ENCODE measurements at regions not wholly inside any gene's neighbourhood (a gene's known extent, or its start where the extent isn't known, plus 50 kb on each side); places are given as distances from the start of the nearest gene placed in this dataset.
"Not testable (repeated sequence)": the region's sequence is repeated elsewhere in the genome, so short reads cannot be mapped to it uniquely, and the experiment has no call there.

DNA sequence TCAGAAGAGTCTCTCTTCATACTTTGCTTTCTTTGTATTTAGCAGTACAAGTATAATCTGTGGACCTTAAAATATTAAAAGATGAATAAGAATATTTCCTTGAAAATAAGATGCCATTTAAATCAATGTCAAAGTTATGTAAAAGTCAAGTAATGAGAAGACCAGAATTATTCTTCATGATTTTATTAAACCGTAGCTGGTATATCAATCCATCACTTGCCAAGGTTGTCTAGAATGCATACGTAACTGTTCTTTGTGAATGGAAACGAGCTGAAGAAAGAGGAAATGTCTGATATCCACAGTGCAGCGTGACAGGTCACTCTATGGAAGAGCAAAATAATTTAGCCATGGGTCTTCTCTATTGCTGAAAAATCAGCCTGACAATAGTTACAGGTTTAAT, 488.7 kb upstream of the CCNG1 start:
- no peak for DNase-seq (ENCODE audit: low read depth)
- no peak overlapping the region for H3K4me3 ChIP-seq (ENCODE audit: control insufficient read depth, low read depth, low read length)
- no peak for TF ChIP-seq CTCF (IDR thresholded peaks at IDR 0.05; ENCODE audit: control insufficient read depth, insufficient read depth, low read depth, low read length, missing control alignments)

DNA sequence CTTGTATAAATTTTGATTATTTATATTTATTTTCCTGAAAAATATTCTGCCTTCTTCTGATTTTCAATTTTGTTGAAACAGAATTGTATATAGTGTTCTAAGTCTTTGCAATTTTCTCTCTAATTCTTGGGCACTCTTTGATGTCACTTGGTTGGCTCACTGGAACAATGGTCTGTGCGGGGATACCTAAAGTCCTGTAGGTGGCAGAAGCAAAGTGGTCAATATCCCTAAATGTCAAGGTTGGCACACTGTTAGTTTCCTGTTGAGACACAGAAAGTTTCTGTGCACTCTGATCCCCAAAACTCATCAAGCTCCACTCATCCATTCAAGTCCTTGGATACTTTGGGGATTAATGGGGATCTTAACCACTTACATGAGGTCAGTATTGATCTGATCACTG, 480.8 kb upstream of the CCNG1 start:
- no peak for DNase-seq (ENCODE audit: low read depth)
- TF ChIP-seq CTCF (IDR thresholded peaks at IDR 0.05; ENCODE audit: control insufficient read depth, insufficient read depth, low read depth, low read length, missing control alignments), result no peak
- no peak overlapping the region for H3K4me3 ChIP-seq (ENCODE audit: control insufficient read depth, low read depth, low read length)

DNA sequence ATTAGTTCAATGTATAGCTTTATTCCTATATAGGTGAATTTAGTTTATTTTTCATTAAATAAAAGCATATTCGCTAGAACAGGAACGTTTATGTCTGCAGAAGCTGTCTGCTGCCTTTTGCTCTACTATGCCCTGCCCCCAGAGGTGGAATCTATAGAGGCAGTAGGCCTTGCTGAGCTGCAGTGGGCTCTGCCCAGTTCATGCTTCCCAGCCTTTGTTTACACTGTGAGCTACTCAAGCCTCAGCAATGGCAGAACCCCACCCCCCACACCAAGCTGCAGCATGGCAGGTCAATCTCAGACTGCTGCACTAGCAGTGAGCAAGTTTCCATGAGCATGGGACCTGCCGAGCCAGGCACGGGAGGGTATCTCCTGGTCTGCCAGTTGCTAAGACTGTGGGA, 473.3 kb upstream of the CCNG1 start:
- not testable (repeated sequence) for DNase-seq (ENCODE audit: low read depth); H3K4me3 ChIP-seq (ENCODE audit: control insufficient read depth, low read depth, low read length)

DNA sequence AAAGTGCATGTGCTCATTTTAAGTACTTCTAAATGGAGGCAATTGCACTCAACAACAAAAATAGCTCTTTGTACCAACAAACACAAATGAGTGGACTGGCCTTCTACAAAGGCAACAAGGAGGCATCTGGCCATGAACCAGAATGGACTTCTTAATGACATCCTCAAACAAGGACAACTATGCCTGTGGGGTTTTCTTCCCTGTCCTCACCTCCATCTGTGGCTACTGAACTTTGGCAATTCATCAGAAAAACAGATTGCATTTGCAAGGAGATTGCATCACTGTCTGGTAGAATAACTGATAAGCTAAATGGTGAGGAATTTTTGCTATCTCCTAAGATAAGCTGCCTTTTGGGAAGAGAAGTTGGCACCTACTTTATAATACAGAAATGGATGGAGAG, 447.3 kb upstream of the CCNG1 start:
- no peak for TF ChIP-seq CTCF (IDR thresholded peaks at IDR 0.05; ENCODE audit: control insufficient read depth, insufficient read depth, low read depth, low read length, missing control alignments)
- no peak for DNase-seq (ENCODE audit: low read depth)
- no peak overlapping the region for H3K4me3 ChIP-seq (ENCODE audit: control insufficient read depth, low read depth, low read length)

DNA sequence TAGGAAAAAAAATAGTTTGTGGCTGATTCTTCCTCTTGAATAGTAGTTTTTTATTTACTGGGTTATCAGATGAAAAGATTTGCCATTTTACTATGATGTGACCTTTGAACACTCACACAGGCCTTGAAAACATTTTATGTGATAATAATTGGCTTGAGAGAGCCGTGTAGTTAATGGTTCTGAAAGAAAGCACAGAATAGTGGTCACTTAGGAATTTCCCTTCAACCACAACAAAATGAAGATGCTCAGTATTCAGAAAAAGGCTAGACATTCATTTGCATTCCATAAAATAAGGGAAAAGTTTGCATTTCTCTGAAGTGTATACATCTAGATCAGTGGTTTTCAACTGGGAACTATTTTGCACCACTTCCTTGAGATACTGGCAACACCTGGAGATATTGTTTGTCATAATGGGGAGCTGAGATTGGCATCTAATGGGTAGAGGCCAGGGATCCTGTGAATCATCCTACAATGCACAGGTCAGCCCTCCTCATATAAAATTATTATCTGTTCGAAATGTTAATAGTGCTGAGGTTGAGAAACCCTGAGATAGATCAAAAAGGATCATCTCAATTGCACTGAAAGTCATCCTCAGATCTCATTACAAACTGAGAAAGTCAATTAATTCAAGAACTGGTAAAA, 446.4 kb upstream of the CCNG1 start:
- no peak for TF ChIP-seq CTCF (IDR thresholded peaks at IDR 0.05; ENCODE audit: control insufficient read depth, insufficient read depth, low read depth, low read length, missing control alignments)

DNA sequence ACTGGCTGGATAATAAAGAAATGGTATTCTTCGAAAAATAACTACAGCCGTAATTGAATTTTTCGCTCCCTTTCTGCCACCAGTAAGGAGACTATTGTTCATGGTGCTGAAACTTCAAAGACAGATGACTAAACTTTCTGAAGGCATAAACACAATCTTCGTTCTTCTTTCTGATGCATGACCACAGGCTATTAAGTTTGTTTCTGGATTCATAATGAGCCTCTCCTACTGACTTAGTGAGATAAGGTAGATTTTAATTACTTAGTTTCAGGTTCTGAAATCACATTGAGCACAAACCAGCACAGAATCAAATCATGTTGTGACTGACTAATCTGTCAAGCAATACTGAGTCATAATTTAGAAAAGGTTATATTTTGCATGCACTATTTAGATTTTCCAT, 441.8 kb upstream of the CCNG1 start:
- H3K4me3 ChIP-seq (ENCODE audit: control insufficient read depth, low read depth, low read length), result no peak overlapping the region
- DNase-seq (ENCODE audit: low read depth), result no peak
- no peak for TF ChIP-seq CTCF (IDR thresholded peaks at IDR 0.05; ENCODE audit: control insufficient read depth, insufficient read depth, low read depth, low read length, missing control alignments)

More for the DNA sequence above, 446.4 kb upstream of the CCNG1 start:
- no peak overlapping the region for H3K4me3 ChIP-seq (ENCODE audit: control insufficient read depth, low read depth, low read length)
- no peak for DNase-seq (ENCODE audit: low read depth)

DNA sequence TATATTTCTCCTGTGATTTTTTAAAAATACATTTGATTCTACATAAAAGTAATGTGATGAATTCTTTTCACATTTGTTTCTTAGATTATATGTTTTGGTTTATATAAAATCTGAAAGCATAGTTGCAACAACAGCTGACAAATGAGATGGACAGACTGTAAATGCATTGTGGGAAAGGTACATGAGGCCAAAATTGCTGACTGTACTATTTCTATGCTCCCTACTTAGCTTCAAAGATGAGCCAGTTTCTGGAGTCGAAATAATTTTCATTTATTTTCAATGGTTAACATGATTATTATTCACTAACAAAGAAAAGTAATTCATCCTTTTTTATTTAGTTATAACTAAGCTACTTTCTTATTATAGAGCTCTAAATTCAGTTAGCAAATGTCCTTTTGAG, 441.3 kb upstream of the CCNG1 start:
- H3K4me3 ChIP-seq (ENCODE audit: control insufficient read depth, low read depth, low read length), result no peak overlapping the region
- DNase-seq (ENCODE audit: low read depth), result no peak
- no peak for TF ChIP-seq CTCF (IDR thresholded peaks at IDR 0.05; ENCODE audit: control insufficient read depth, insufficient read depth, low read depth, low read length, missing control alignments)

All from AG09309 (cell line).